MM.1S (cell line): ENCODE measurements at regions not wholly inside any gene's neighbourhood (a gene's known extent, or its start where the extent isn't known, plus 50 kb on each side); places are given as distances from the start of the nearest gene placed in this dataset.

Experiments used
- DNase-seq: peaks from one replicate; pipeline ENCODE4 v3.0.0-alpha.2; 2015
- H2AFZ ChIP-seq: fragments of 300-600 bp; sonication (generic); 2 replicates; pipeline ENCODE4 v1.6.0; 2016; ENCODE audit warnings: antibody characterized with exemption, low read length
- H3F3A ChIP-seq: fragments of 300-600 bp; sonication (generic); 2 replicates; pipeline ENCODE4 v1.6.1; 2016; ENCODE audit warnings: mild to moderate bottlenecking, antibody characterized with exemption, low read length, moderate library complexity, mixed read lengths; ENCODE audit not compliant: insufficient read depth
- H3K27ac ChIP-seq: fragments of 300-600 bp; sonication (generic); 2 replicates; pipeline ENCODE4 v1.5.1; 2016; ENCODE audit warnings: mild to moderate bottlenecking, low read length
- H3K27me3 ChIP-seq: fragments of 300-600 bp; sonication (generic); replicated peaks from 2 replicates; pipeline ENCODE4 v1.6.0; 2016; ENCODE audit warnings: low read length; ENCODE audit not compliant: insufficient read depth
- H3K36me3 ChIP-seq: fragments of 300-600 bp; sonication (generic); replicated peaks from 2 replicates; pipeline ENCODE4 v1.6.1; 2016; ENCODE audit warnings: mild to moderate bottlenecking, low read length, mixed read lengths; ENCODE audit not compliant: insufficient read depth
- H3K4me1 ChIP-seq: fragments of 300-600 bp; sonication (generic); 2 replicates; pipeline ENCODE4 v1.6.1; 2016; ENCODE audit warnings: low read length, mixed read lengths
- H3K4me2 ChIP-seq: fragments of 300-600 bp; sonication (generic); 2 replicates; pipeline ENCODE4 v1.6.0; 2016; ENCODE audit warnings: low read depth, low read length
- H3K4me3 ChIP-seq: fragments of 300-600 bp; sonication (generic); 2 replicates; pipeline ENCODE4 v1.5.1; 2016; ENCODE audit warnings: low read length, mixed read lengths
- H3K79me2 ChIP-seq: fragments of 300-600 bp; sonication (generic); 2 replicates; pipeline ENCODE4 v1.6.1; 2016; ENCODE audit warnings: mixed run types, low read length, mixed read lengths
- H3K9ac ChIP-seq: fragments of 300-600 bp; sonication (generic); 2 replicates; pipeline ENCODE4 v1.6.1; 2016; ENCODE audit warnings: low read length, mixed read lengths
- H3K9me2 ChIP-seq: fragments of 300-600 bp; sonication (generic); replicated peaks from 2 replicates; pipeline ENCODE4 v1.6.1; 2016; ENCODE audit warnings: mild to moderate bottlenecking, low read length, mixed read lengths; ENCODE audit not compliant: insufficient read depth
- H3K9me3 ChIP-seq: fragments of 300-600 bp; sonication (generic); replicated peaks from 2 replicates; pipeline ENCODE4 v1.6.1; 2016; ENCODE audit warnings: mild to moderate bottlenecking, low read length, mixed read lengths; ENCODE audit not compliant: insufficient read depth
- H4K20me1 ChIP-seq: fragments of 300-600 bp; sonication (generic); 2 replicates; pipeline ENCODE4 v1.6.1; 2016; ENCODE audit warnings: mild to moderate bottlenecking, low read length, moderate library complexity, mixed read lengths; ENCODE audit not compliant: insufficient read depth
- CTCF ChIP-seq: fragments of 300-600 bp; sonication (generic); IDR thresholded peaks from 2 replicates; pipeline ENCODE4 v1.5.1; 2016; ENCODE audit warnings: antibody characterized with exemption, low read length, mixed read lengths
- EZH2 ChIP-seq: fragments of 300-600 bp; sonication (generic); optimal IDR thresholded peaks from 2 replicates; pipeline ENCODE3; 2017; ENCODE audit warnings: low read depth, mild to moderate bottlenecking, antibody characterized with exemption, low read length, mixed read lengths
- EZH2phosphoT487 ChIP-seq: fragments of 300-600 bp; sonication (generic); IDR thresholded peaks from 2 replicates; pipeline ENCODE4 v1.6.1; 2018; ENCODE audit warnings: antibody characterized with exemption, low read length

- Histone ChIP-seq H3K4me2 (no peak overlapping the region), H3K79me2 (no peaks in the 10 kb centered on the region), H3K36me3 (no peaks in the 10 kb centered on the region), H3K9ac (no peak overlapping the region), H3K27me3 (no peaks in the 10 kb centered on the region; the same call in 1 of the 2 replicates), H3K27ac (no peak overlapping the region), H3K9me2 (no peaks in the 10 kb centered on the region), H4K20me1 (no peaks in the 10 kb centered on the region), H3F3A (no peaks in the 10 kb centered on the region), H3K4me3 (no peak overlapping the region), H3K9me3 (no peaks in the 10 kb centered on the region), H3K4me1 (no peaks in the 10 kb centered on the region), H2AFZ (no peak overlapping the region)
- no peak for DNase-seq
- no peak for TF ChIP-seq EZH2
- TF ChIP-seq EZH2phosphoT487 = no peak
- no peak for TF ChIP-seq CTCF
These were observed 95.9 kb upstream of the GPR26 start for GRCh38 chr10:123570051-123570897.

- H3K4me2 ChIP-seq = no peak overlapping the region
- H3K9ac ChIP-seq = no peak overlapping the region
- H3K9me2 ChIP-seq = no peaks in the 10 kb centered on the region
- no peaks in the 10 kb centered on the region for H3K36me3 ChIP-seq
- H3F3A ChIP-seq = no peaks in the 10 kb centered on the region
- no peaks in the 10 kb centered on the region; the same call in 1 of the 2 replicates for H3K27me3 ChIP-seq
- no peak overlapping the region for H2AFZ ChIP-seq
- H3K79me2 ChIP-seq = no peaks in the 10 kb centered on the region
- no peaks in the 10 kb centered on the region for H4K20me1 ChIP-seq
- no peaks in the 10 kb centered on the region for H3K9me3 ChIP-seq
- DNase-seq = no peak
- no peak overlapping the region for H3K4me3 ChIP-seq
- no peak overlapping the region for H3K27ac ChIP-seq
- H3K4me1 ChIP-seq = no peaks in the 10 kb centered on the region
- TF ChIP-seq CTCF = no peak
- no peak for TF ChIP-seq EZH2phosphoT487
- no peak for TF ChIP-seq EZH2
These were observed 95.1 kb upstream of the GPR26 start for GRCh38 chr10:123570898-123571515.

- H3K9me3 ChIP-seq = no peaks in the 10 kb centered on the region
- no peaks in the 10 kb centered on the region; the same call in 1 of the 2 replicates for H3K27me3 ChIP-seq
- H3K36me3 ChIP-seq = no peaks in the 10 kb centered on the region
- TF ChIP-seq EZH2 = no peak
- TF ChIP-seq EZH2phosphoT487 = no peak
- TF ChIP-seq CTCF = no peak
- no peaks in the 10 kb centered on the region for H3K9me2 ChIP-seq
- no peaks in the 10 kb centered on the region for H3F3A ChIP-seq
- no peaks in the 10 kb centered on the region for H3K79me2 ChIP-seq
- no peak overlapping the region for H3K9ac ChIP-seq
- no peak overlapping the region for H2AFZ ChIP-seq
- H3K27ac ChIP-seq = no peak overlapping the region
- no peak for DNase-seq
- H3K4me3 ChIP-seq = no peak overlapping the region
- no peaks in the 10 kb centered on the region for H4K20me1 ChIP-seq
- H3K4me2 ChIP-seq = no peak overlapping the region
- H3K4me1 ChIP-seq = no peaks in the 10 kb centered on the region
These were observed 94.2 kb upstream of the GPR26 start for GRCh38 chr10:123571978-123572377.
